ENCODE measurements at regions not wholly inside any gene's neighbourhood (a gene's known extent, or its start where the extent isn't known, plus 50 kb on each side); places are given as distances from the start of the nearest gene placed in this dataset.

GRCh38 chr1:182122913-182123260 lies 61.4 kb upstream of the ZNF648 start:
- TF ChIP-seq ZFX (IDR thresholded peaks at IDR 0.05; ENCODE audit: borderline replicate concordance) = no peak
- TF ChIP-seq CTCF (IDR thresholded peaks at IDR 0.05) = no peak
